ENCODE measurements at regions not wholly inside any gene's neighbourhood (a gene's known extent, or its start where the extent isn't known, plus 50 kb on each side); places are given as distances from the start of the nearest gene placed in this dataset.
"Not testable (repeated sequence)": the region's sequence is repeated elsewhere in the genome, so short reads cannot be mapped to it uniquely, and the experiment has no call there.

DNA sequence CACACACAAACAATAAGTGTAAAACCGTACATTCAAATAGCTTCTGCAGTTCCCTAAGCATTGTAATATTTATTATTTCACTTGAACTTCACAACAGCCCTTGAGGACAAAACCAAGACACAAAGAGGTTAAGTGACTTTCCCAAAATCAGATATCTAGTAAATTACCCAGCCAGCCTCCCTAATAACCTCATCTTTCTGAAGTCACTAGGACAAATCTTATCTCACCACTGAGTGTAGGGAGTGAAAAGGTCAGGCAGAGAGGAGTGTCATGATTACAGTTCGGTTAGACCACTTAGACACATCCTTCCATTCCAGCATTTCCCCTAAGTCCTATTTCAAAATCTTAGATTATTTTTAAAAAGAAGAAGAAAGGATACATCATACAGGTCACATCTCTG, 377.3 kb upstream of the NFIA start:
- DNase-seq, result no peak

DNA sequence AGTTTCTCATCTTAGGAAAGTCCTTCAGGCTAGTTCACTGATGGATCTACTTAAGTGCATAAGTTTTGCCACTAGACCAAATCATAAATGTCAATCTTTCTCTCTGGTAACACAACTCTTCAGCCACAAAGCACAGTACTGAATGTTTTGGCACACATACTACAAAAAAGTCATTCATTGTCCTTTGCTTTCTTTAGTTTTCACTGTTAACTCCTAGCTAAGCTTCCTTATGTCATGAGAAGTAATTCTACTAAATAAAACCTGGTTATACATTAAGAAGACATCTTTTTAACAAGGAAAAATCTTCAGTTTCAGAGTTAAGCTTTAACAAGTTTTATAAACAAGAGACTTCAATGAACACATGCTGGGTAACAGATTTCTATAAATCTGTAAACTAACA, 379.2 kb upstream of the NFIA start:
- DNase-seq, result no peak

DNA sequence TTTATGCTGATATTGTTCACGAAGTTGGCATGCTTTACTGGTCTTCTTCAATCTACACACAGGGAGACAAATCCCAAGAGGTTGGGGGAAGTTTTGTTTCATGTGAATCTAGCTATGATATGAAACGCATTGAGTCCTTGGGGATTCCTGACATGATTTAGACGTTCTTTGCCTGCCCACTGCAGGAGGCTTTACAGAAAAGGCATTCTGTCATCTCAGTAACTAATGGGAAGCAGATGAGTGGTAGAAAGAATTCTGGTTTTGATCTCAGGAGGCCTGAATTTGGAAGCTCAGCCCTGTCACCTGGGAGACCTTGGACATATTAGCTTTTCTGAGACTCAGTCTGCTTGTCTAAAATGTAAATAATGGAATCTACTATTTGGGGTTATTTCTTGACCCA, 383.0 kb upstream of the NFIA start:
- no peak for DNase-seq

DNA sequence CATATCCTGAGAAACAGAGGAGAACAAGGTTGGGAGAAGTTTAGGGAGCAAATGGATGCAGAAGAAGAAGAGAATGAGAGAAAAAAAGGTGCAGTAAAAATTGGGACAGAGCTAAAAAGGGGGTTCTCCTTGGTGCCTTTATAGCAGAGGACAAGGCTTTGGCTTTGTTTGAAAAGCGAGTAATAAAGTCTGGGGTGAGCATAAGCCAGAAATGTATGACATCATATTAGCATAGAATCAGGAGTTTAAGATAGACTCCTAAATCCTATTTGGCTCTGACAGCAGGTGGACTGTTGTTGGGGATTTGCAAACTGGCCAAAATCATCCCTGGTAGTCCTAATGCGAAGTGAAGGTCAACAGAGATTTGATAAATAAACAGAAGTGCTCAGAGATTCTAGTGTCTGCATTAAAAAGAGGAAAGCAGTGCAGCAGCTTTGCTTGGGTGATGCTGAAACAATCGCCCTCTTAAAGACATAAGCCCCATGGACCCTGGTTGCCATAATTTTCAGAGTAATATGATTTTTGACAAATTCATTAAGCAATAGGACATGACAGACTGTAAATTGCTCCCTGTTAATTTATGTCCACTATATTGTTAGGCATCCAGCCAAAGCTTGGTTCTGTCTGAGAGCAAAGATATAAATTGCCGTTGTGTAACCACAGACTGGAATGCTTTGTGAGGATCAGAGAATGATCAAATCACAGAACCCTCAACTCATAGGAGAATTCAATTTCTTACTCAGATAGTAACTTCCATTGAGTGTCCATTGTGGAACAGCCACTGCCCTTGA, 385.0 kb upstream of the NFIA start:
- DNase-seq, result no peak

DNA sequence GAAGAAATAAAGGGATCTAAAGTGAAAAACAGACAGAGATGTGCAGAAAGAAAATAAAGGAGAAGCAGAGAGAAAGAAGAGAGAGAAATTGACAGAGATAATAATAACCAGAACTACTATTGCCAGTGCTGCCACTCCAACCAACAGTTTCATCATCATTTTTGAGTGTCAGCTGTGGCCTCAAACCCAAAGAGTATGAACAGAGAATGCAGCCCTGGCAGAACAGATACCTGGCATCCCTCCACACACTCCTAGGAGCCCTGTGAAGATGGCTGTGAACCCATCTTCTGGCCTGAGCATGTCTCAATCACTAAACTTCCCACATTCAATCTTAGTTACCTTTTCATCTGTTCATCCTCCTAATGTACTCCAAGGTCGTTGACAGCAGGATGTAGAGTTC, 385.8 kb upstream of the NFIA start:
- DNase-seq, result no peak

DNA sequence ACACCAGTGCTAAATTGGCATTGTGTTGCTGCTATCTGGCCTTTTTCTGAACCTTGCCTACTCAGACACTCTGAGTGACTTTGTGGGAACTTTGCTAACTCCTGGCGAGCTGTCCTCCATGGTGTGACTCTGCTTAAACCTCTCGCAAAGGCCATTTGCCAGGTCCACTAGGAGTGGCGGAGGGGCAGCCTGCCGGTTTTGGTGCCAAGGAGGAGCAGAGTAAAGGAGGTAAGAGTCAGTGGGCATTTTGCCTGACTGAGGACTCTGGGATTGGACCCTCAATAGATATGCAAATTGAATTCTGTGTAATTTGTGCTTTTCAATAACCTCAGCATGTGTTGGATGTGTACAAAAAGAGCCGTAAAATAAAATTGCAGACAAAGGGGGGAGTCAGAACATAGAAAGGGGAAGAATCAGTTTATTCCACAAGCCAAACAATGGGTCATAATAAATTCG, 386.6 kb upstream of the NFIA start:
- DNase-seq, result no peak

DNA sequence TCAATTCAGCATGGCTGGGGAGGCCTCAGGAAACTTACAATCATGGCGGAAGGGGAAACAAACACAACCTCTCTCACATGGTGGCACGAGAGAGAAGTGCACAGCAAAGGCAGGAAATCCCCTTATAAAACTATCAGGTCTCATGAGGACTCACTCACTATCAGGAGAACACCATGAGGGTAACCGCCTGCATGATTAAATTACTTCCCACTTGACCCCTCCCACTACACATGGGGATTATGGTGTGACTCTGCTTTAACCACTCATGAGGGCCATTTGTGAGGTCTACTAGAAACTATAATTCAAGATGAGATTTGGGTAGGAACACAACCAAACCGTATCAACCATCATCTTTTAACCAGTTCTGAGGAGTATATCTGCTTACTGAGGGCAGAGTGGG, 387.4 kb upstream of the NFIA start:
- no peak for DNase-seq

DNA sequence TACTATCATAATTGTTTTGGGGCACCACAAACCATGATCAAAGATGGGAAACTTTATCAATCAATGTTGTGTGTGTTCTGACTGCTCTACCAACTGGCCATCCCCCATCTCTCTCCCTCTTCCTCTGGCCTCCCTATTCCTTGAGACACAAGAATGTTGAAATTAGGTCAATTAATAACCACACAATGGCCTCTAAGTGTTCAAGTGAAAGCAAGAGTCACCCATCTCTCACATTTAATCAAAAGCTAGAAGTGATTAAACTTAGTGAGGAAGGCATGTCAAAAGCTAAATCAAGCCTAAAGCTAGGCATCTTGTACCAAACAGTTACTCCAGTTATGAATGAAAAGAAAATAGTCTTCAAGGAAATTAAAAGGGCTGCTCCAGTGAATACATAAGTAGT, 390.3 kb upstream of the NFIA start:
- DNase-seq, result no peak

DNA sequence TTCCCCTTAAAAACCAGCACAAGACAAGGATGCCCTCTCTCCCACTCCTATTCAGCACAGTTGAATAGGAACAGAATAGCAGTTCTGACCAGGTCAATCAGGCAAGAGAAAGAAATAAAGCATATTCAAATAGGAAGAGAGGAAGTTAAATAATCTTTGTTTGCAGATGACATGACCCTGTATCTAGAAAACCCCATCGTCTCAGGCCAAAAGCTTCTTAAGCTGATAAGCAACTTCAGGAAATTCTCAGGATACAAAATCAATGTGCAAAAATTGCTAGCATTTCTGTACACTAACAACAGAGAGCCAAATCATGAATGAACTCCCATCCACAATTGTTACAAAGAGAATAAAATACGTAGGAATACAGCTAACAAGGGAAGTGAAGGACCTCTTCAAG, 394.1 kb upstream of the NFIA start:
- not testable (repeated sequence) for DNase-seq

DNA sequence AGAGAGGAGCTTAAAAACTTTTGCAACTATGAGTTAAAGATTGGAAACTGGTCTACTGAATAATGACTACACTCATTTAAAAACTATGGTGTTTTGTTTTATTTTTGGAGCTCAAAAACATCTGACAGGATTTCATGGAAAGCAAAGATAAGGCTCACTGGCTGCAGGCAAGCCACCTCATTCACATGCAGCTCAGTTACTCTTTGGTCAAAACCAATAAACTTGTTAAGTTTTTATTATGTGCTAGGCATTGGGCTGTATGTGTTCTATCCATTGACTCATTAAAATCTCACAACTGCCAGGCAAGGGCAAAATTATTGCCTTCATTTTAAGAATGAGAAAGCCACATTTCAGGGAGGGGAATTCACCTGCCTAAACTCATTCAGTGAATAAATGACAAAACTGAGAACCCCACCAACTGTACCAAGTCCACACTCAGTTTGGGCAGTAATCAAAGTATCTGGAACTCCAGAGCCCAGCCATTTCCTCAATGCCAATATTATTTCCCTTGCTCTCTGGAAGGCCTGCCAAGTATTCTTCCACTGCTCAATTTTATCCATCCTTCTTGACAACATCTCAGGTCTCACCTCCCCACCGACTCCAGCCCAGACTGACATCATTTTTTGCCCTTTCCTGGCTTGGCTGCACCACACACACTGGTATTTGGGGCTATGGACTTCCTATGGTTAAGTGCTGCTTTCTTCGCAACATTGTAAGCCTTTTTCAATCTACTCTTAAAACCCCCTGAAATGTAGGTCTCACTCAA, 401.1 kb upstream of the NFIA start:
- DNase-seq, result no peak

DNA sequence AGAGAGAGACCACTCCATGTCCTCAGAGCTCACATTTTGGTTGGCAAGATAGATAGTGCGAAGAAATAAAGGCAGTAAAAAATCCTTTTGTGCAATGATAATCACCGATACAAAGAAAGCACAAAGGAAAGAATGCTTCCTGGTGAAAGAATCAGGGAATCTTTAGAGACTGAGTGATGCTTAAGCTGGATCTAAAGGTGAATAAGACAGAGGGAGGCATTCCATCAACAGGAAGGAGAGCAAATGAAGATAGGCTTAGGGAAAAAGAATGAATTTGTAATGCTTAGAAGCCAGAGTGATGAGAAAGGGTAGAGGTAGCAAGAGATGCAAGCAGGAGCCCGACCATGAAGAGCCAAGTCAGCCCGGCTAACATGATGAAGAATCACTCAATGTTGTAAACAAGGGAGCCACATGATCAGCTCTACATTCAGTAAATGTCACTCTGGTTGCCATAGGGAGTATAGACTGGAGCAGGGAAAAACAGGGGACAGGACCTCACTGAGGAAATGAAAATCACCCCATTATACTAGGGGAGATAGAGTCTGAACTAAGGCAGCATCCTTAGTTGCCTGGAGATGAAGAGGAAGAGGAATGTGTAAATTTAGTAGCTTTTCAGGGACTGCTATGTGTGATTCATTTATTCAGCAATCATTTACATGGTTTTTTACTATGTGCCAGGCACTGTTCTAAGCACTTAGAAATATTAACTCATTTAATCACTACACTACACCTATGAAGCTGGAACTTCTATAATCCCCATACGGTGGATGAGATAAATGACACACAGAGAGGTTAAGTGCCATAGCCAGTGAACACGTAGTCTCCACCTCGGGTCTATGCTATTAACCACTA, 402.6 kb upstream of the NFIA start:
- DNase-seq, result no peak

DNA sequence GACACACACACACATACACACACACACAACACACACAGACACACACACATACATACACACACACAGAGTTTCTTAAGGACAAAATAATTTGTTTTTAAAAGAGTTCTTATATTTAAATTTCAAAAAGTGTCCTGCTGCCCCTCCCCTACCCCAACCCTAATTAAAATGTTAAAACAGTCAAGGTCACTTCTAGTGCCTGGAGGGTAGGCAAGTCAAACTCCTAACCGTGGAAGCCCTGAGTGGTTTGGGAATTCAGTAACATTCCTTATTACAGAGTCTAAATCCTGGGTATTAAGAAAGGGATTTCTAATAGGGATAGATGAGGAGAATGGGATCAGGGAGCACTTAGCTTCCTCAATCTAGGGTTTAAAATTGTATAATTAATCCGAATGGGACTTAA, 403.6 kb upstream of the NFIA start:
- no peak for DNase-seq

DNA sequence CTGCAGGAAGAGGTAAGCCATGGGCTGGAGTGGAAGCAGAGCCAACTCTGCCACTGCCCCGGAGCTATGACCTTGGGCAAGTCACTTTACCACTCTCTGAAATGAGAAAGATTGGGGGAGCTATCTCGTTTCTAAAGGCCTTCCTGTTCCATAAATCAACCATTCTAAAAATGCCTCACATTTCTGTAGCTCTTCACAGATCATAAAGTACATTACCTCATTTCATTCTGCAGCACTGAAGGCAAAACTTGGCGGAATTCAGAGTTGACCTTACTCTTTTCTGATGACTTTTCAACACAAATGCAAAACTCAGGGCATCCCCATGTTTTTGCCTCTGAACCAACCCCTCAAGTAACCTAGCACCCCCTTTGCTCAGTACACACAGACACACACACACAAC, 404.0 kb upstream of the NFIA start:
- DNase-seq, result no peak

DNA sequence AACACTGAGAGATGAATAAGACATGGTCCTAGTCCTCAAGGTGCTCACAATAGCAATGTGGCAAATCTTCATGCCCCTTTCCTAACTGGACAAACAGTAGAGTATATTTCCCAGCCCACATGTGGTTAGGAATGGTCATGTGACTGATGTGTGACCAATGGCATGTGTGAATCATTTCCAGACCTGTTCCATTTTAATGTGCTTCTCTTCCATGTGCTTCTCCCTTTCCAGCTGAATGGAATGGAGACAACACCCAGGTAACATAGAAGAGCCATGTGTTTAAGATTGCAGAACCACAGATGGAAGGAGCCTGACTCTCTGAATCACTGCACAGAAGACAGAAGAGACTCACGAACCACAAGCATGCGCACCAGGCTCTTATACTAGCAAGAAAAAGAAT, 409.9 kb upstream of the NFIA start:
- no peak for DNase-seq

DNA sequence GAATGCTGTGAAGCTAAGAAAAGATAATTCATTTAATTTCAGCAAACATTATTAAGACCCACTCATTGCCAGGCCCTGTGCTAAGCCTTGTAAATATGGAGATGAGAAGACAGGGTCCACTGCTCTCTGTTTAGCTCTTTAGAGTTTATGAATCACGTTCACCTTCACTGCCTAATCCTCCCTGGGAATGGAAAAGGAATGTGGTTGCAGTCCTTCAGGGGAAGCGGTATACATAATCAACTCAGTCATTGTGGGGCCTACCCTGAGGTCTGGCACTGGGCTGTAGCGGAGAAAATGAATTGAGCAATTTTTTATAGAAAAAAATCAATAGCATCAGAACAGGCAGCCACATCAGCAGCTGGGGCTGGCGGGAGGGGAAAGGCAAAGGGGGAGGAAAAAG, 412.1 kb upstream of the NFIA start:
- DNase-seq, result no peak

DNA sequence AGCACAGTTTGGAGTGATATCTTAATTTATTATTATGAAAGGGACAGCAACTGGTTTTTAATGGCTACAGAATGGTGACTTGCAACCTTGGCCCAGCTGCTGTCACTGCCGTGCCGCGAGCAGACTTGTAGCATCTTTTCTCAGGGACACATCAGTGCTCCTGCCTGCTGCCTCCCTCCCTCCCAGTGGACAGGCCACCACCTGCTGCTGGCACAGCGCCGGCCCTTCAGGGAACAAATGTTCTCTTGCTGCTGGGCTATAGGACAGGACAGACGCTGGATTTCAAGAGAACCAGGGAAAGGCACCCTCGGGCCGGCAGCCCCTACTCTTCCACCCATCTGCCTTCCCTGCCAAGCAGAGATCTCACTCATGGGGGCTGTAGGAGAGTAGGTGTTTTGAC, 413.8 kb upstream of the NFIA start:
- no peak for DNase-seq

DNA sequence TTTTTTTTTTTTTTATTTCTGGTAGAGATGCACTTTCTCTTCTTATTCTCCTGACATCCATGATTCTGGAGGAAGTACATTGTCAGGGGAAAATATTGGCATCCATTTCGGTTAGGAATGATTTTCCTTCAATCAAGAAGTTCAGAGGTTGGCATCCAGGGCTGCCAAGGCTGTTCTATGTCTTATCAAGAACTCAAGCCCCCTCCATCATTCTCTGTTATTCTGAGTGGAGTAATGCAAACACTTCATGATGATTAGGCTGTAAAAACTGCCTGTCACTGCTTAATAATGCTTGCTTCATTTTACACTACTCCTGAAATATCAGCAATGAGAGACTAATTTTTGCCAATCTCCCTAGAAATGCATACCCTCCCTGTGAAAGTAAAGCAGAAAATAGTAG, 417.1 kb upstream of the NFIA start:
- DNase-seq, result no peak

DNA sequence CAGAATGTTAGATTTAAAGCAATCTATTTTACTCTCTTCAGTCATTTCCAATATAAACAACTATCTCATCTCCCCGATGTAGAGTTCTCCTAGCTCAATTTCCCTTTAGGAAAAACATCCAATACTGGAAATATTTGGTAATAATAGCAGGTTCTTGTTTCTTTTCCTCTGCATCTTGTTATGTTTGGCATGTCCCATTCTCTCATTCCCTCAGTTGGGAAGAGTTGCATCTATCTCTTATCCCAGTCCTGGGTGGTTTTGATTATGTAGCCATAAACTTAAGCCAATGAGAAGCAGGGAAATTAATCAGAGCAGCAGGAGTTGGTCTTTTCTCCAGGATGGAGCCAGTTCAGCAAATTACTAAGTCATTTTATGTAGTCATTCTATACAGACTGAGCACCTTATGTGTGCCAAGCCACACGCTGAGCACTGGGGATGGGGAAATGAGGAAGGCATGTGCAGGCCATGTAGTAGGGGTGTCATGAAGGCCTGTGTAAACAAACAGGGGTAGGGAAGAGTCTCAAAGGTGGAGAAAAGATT, 418.2 kb upstream of the NFIA start:
- no peak for DNase-seq

DNA sequence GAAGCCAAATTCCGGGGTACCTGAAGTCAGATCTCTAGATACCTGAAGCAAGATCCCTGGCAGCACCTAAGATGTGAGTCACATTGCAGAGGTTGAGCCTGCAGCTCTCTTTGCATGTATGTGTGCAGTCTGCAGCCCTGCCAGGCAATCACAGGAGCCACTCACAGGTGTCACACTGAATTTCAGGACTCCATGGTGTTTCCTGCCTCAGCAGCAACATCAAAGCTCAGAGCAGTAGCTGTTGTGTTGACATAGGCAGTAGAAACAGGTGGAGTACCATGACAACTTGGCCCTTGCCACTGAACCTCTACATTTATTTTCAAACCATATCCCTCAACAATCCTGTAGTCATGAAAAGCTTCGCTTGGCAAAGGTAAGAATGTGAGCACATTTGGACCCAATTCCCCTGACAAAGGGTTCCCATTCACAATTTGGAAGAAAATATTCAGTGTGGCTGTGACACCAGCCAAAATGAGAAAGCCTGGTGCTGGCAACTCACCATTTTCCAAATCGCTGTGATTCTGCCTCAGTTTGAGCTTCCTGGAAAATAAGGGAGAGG, 419.8 kb upstream of the NFIA start:
- no peak for DNase-seq

DNA sequence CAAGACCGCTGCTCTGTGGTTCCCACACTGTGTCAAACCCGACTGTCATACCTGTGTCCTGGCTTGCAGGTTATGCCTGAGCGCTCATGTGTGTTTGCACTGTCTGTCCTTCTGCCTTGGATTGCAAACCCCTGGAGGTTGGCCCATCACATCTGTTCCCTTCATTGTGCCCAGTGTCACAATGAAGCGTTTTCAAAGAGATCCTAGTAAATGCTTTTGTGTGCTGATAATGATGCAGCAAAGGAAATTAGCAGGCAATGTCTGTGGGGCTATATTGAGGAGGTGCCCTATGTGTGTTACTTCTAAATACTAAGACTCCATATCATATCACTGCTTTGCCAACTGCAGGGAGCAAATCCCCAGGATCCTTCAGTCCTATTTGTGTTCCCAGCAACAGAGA, 424.4 kb upstream of the NFIA start:
- no peak for DNase-seq

DNA sequence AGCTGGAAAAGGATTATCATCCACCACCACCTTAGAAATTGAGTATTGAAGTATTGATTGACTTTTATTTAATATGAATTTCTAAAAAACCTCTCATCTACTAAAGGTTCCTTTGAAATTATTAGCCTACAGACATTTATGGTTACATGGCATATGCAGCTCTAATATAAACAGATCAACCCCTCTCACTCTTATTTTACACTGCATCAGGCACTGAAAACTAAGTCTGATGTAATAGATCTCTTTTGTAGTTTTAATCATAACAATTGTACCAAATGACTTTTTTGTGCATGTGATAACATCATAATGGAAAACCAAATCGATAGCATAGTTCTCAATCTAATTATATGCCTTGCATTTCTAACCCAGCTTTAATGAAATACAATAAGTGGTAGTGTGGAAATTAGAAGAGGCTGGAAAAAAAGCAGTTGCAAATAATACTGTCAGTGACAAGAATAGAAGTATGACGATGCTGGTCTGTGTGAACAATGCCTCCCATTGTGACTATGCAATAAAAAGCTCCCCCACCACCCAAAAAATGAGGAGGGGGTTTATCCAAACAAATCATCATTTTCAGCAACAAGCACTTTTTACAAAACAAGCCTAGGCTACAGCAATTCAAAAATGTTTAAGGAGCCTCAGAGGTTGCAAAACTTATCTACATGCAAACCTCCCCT, 426.5 kb upstream of the NFIA start:
- DNase-seq, result no peak

DNA sequence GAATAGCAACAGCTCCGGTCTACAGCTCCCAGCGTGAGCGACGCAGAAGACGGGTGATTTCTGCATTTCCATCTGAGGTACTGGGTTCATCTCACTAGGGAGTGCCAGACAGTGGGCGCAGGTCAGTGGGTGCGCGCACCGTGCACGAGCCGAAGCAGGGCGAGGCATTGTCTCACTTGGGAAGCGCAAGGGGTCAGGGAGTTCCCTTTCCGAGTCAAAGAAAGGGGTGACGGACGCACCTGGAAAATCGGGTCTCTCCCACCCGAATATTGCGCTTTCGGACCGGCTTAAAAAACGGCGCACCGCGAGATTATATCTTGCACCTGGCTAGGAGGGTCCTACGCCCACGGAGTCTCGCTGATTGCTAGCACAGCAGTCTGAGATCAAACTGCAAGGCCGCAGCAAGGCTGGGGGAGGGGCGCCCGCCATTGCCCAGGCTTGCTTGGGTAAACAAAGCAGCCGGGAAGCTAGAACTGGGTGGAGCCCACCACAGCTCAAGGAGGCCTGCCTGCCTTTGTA, 442.3 kb upstream of the NFIA start:
- not testable (repeated sequence) for DNase-seq

Data from activated CD4-positive, alpha-beta T cell treated with anti-CD3 and anti-CD28 coated beads, Interleukin-2, amount 50 U/mL, for 1 hour (primary cell).